Loucy (cell line): ENCODE measurements at regions not wholly inside any gene's neighbourhood (a gene's known extent, or its start where the extent isn't known, plus 50 kb on each side); places are given as distances from the start of the nearest gene placed in this dataset.

ENCODE experiments used
- EZH2phosphoT487 ChIP-seq: fragments of 200-600 bp; IDR thresholded peaks from 2 replicates; pipeline ENCODE4 v1.6.1; 2018; ENCODE audit warnings: antibody characterized with exemption, mild to moderate bottlenecking, moderate library complexity, borderline replicate concordance
- TF ChIP-seq, protein P1 (sequence below): fragments of 200-600 bp; sonication (generic); conservative IDR thresholded peaks from 2 replicates; pipeline ENCODE4 v1.5.1; 2014; ENCODE audit warnings: mild to moderate bottlenecking, antibody characterized with exemption, low read length

DNA sequence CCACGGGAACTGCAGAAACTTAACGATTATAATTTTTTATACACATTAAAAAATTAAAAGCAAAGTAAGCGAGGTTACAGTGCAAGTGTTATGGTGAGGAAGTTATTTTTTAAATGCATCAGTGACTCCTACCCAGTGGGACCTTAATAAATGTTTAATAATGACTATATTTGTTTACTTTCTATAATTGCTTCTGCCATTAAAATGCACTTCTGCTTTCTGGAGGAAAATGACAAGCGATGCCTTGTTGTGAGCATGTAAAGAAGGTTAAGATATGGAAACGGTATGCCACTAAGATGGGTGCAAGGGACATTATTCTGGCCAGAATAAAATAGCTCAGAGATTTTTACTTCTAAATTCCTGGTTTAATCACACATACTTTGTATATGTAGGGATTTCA lies 252.1 kb downstream of the CDH11 start:
- TF ChIP-seq, protein P1, sequence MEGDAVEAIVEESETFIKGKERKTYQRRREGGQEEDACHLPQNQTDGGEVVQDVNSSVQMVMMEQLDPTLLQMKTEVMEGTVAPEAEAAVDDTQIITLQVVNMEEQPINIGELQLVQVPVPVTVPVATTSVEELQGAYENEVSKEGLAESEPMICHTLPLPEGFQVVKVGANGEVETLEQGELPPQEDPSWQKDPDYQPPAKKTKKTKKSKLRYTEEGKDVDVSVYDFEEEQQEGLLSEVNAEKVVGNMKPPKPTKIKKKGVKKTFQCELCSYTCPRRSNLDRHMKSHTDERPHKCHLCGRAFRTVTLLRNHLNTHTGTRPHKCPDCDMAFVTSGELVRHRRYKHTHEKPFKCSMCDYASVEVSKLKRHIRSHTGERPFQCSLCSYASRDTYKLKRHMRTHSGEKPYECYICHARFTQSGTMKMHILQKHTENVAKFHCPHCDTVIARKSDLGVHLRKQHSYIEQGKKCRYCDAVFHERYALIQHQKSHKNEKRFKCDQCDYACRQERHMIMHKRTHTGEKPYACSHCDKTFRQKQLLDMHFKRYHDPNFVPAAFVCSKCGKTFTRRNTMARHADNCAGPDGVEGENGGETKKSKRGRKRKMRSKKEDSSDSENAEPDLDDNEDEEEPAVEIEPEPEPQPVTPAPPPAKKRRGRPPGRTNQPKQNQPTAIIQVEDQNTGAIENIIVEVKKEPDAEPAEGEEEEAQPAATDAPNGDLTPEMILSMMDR: no peak
- TF ChIP-seq EZH2phosphoT487: no peak
